H9 (cell line): ENCODE measurements at regions not wholly inside any gene's neighbourhood (a gene's known extent, or its start where the extent isn't known, plus 50 kb on each side); places are given as distances from the start of the nearest gene placed in this dataset. TPM values are rescaled to one million over a fixed set of nuclear protein-coding genes. Genes with fewer than 3 reads are reported as not detected.

Experiments
- DNase-seq: peaks from one replicate; pipeline ENCODE4 v3.0.0-alpha.2; 2017
- H2AFZ ChIP-seq: one replicate; pipeline ENCODE4 v1.6.1; 2013; ENCODE audit warnings: mild to moderate bottlenecking, low read length, control low read depth, moderate library complexity
- H2AK5ac ChIP-seq: 2 replicates; pipeline ENCODE4 v1.6.1; 2013; ENCODE audit warnings: low read length, control low read depth, mixed read lengths; ENCODE audit not compliant: insufficient read length
- H2BK120ac ChIP-seq: one replicate; pipeline ENCODE4 v1.6.1; 2013; ENCODE audit warnings: low read depth, mild to moderate bottlenecking, low read length, control low read depth, inconsistent platforms; ENCODE audit not compliant: poor library complexity, severe bottlenecking
- H2BK12ac ChIP-seq: 2 replicates; pipeline ENCODE4 v1.6.1; 2013; ENCODE audit warnings: low read length, control low read depth, mixed read lengths, low read depth; ENCODE audit not compliant: insufficient read length
- H2BK15ac ChIP-seq: 2 replicates; pipeline ENCODE4 v1.6.1; 2013; ENCODE audit warnings: low read depth, low read length, control low read depth
- H2BK20ac ChIP-seq: one replicate; pipeline ENCODE4 v1.6.1; 2013; ENCODE audit warnings: low read depth, mild to moderate bottlenecking, low read length, control low read depth, inconsistent platforms; ENCODE audit not compliant: poor library complexity, severe bottlenecking
- H2BK5ac ChIP-seq: 2 replicates; pipeline ENCODE4 v1.6.1; 2013; ENCODE audit warnings: low read length, control low read depth, mixed read lengths; ENCODE audit not compliant: insufficient read length
- H3K14ac ChIP-seq: 2 replicates; pipeline ENCODE4 v1.6.1; 2013; ENCODE audit warnings: low read length, control low read depth; ENCODE audit not compliant: insufficient read depth
- H3K18ac ChIP-seq: 2 replicates; pipeline ENCODE4 v1.6.1; 2013; ENCODE audit warnings: low read depth, mild to moderate bottlenecking, mixed read lengths, low read length, control low read depth; ENCODE audit not compliant: insufficient read length
- H3K23ac ChIP-seq: 2 replicates; pipeline ENCODE4 v1.6.1; 2013; ENCODE audit warnings: low read length, control low read depth, mixed read lengths, low read depth; ENCODE audit not compliant: insufficient read length
- H3K23me2 ChIP-seq: 2 replicates; pipeline ENCODE4 v1.6.1; 2013; ENCODE audit warnings: low read depth, mild to moderate bottlenecking, mixed read lengths, low read length, control low read depth; ENCODE audit not compliant: insufficient read length, poor library complexity, severe bottlenecking
- H3K27ac ChIP-seq: 2 replicates; pipeline ENCODE4 v1.5.1; 2013; ENCODE audit warnings: low read length, control low read depth, mixed read lengths, low read depth; ENCODE audit not compliant: insufficient read length
- H3K27me3 ChIP-seq: 2 replicates; pipeline ENCODE4 v1.6.1; 2013; ENCODE audit warnings: low read length, control low read depth, inconsistent platforms; ENCODE audit not compliant: insufficient read depth
- H3K4ac ChIP-seq: 2 replicates; pipeline ENCODE4 v1.6.1; 2013; ENCODE audit warnings: low read depth, mild to moderate bottlenecking, control low read depth, inconsistent platforms, low read length, moderate library complexity
- H3K4me1 ChIP-seq: 2 replicates; pipeline ENCODE4 v1.6.1; 2013; ENCODE audit warnings: low read length, control low read depth, inconsistent platforms; ENCODE audit not compliant: insufficient read depth
- H3K4me2 ChIP-seq: 2 replicates; pipeline ENCODE4 v1.6.1; 2013; ENCODE audit warnings: low read length, control low read depth, mixed read lengths; ENCODE audit not compliant: insufficient read length, insufficient read depth
- H3K56ac ChIP-seq: 2 replicates; pipeline ENCODE4 v1.6.1; 2013; ENCODE audit warnings: low read depth, mild to moderate bottlenecking, mixed read lengths, low read length, control low read depth; ENCODE audit not compliant: insufficient read length
- H3K79me1 ChIP-seq: 2 replicates; pipeline ENCODE4 v1.6.1; 2013; ENCODE audit warnings: low read depth, mild to moderate bottlenecking, moderate library complexity, low read length, control low read depth, inconsistent platforms; ENCODE audit not compliant: insufficient read depth, poor library complexity, severe bottlenecking
- H3K79me2 ChIP-seq: 2 replicates; pipeline ENCODE4 v1.6.1; 2013; ENCODE audit warnings: low read length, control low read depth, inconsistent platforms; ENCODE audit not compliant: insufficient read depth
- H3K9ac ChIP-seq: 2 replicates; pipeline ENCODE4 v1.6.1; 2013; ENCODE audit warnings: low read length, control low read depth, mixed read lengths; ENCODE audit not compliant: insufficient read length; ENCODE audit errors: extremely low read depth
- H3K9me3 ChIP-seq: one replicate; pipeline ENCODE4 v1.6.1; 2013; ENCODE audit warnings: low read depth, low read length, inconsistent platforms; ENCODE audit not compliant: control insufficient read depth
- H3T11ph ChIP-seq: one replicate; pipeline ENCODE4 v1.6.1; 2013; ENCODE audit warnings: mild to moderate bottlenecking, low read length, control low read depth, inconsistent platforms
- H4K20me1 ChIP-seq: one replicate; pipeline ENCODE4 v1.6.1; 2013; ENCODE audit not compliant: control insufficient read depth, insufficient read length, insufficient read depth
- H4K5ac ChIP-seq: 2 replicates; pipeline ENCODE4 v1.6.1; 2013; ENCODE audit warnings: low read depth, mild to moderate bottlenecking, mixed read lengths, low read length, control low read depth; ENCODE audit not compliant: insufficient read length
- H4K8ac ChIP-seq: replicated peaks from 2 replicates; pipeline ENCODE4 v1.6.1; 2013; ENCODE audit warnings: low read length, control low read depth, mixed read lengths, low read depth; ENCODE audit not compliant: insufficient read length
- H4K91ac ChIP-seq: 2 replicates; pipeline ENCODE4 v1.6.1; 2013; ENCODE audit warnings: low read depth, mild to moderate bottlenecking, moderate library complexity, mixed read lengths, low read length, control low read depth; ENCODE audit not compliant: insufficient read length
- H3K27ac Mint-ChIP-seq, 3 experiments: 2 replicates in 2 of 3; 3 replicates in 1 of 3; pipeline ENCODE4 v1.8.0; 2020 to 2021; ENCODE audit warnings: mixed read lengths in 3 of 3, mild to moderate bottlenecking in 1 of 3, moderate library complexity in 1 of 3
- H3K27me3 Mint-ChIP-seq: 2 replicates; pipeline ENCODE4 v1.8.0; 2021; ENCODE audit warnings: low read depth, mild to moderate bottlenecking, moderate library complexity, mixed read lengths
- H3K36me3 Mint-ChIP-seq, 3 experiments: 2 replicates in 2 of 3; 3 replicates in 1 of 3; pipeline ENCODE4 v1.8.0; 2020 to 2021; ENCODE audit warnings: low read depth in 3 of 3, mixed read lengths in 3 of 3; ENCODE audit not compliant: insufficient read depth in 1 of 3
- H3K4me1 Mint-ChIP-seq, 2 experiments: 2 replicates each; pipeline ENCODE4 v1.8.0; 2020; ENCODE audit warnings: mixed read lengths in 2 of 2
- H3K4me3 Mint-ChIP-seq, 2 experiments: 2 replicates in 1 of 2; 3 replicates in 1 of 2; pipeline ENCODE4 v1.8.0; 2020 to 2021; ENCODE audit warnings: mild to moderate bottlenecking in 2 of 2, mixed read lengths in 2 of 2, moderate library complexity in 1 of 2
- H3K9me3 Mint-ChIP-seq, 2 experiments: 2 replicates in 1 of 2; 3 replicates in 1 of 2; pipeline ENCODE4 v1.8.0; 2020; ENCODE audit warnings: mild to moderate bottlenecking in 2 of 2, mixed read lengths in 2 of 2, moderate library complexity in 1 of 2
- WGBS: extraction: QIAGEN DNeasy Blood & Tissue Kit; methylation state at CpG from one replicate; pipeline ENCODE4 v1.1.7; 2013; ENCODE audit warnings: missing lambda C conversion rate, low lambda C conversion rate, mixed read lengths; ENCODE audit not compliant: insufficient read length; ENCODE audit errors: extremely low coverage; 5-methylcytosine and 5-hydroxymethylcytosine counted together
- microRNA-seq: library from miRNA; unstranded; fragments of <30 nt; microRNA quantifications from one replicate; pipeline ENCODE4, GENCODE V29; 2020; ENCODE audit warnings: borderline microRNAs expressed
- TF ChIP-seq, protein P1 (sequence below): fragments of 200-600 bp; sonication (generic); conservative IDR thresholded peaks from 3 replicates; pipeline ENCODE4 v1.8.0; 2021; ENCODE audit warnings: antibody characterized with exemption, mild to moderate bottlenecking

DNA sequence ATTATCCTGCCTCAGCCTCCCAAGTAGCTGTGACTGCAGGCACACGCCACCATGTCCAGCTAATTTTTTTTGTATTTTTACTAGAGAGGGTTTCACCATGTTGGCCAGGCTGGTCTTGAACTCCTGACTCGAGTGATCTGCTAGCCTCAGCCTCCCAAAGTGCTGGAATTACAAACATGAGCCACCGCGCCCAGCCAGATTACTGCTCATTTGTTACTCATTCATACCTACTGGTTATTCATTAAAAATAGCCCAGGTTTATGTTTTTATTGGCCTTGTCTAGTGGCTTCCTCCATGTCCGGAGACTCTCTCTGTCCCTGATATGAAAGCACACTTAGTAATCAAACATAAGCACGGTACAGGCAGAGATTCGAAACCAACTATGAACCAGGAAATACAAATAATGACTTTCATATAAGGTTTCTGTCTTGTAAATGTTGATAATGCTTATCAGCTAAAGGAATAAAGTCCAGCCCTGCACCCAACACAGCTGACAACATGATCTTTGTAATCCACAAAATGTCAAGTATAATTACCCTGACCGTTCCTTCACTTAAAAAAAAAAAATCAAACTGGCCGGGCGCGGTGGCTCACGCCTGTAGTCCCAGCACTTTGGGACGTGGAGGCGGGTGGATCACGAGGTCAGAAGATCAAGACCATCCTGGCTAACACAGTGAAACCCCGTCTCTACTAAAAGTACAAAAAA is 50.4 kb upstream of the CXADR start:
- Histone ChIP-seq H2AK5ac (no peak overlapping the region), H3K23ac (no peak overlapping the region), H3K4ac (no peak overlapping the region), H2BK12ac (no peak overlapping the region), H4K20me1 (no peaks in the 10 kb centered on the region), H2BK15ac (no peak overlapping the region), H3K23me2 (no peaks in the 10 kb centered on the region), H2BK5ac (no peak overlapping the region), H2AFZ (no peak overlapping the region), H3K9me3 (no peaks in the 10 kb centered on the region), H4K8ac (no peak overlapping the region), H2BK120ac (no peak overlapping the region), H3K4me2 (no peak overlapping the region), H3K27me3 (no peaks in the 10 kb centered on the region), H3K9ac (no peak overlapping the region), H2BK20ac (no peak overlapping the region), H3K18ac (no peak overlapping the region), H4K5ac (no peak overlapping the region), H3K56ac (no peak overlapping the region), H3K4me1 (no peaks in the 10 kb centered on the region), H3K14ac (no peak overlapping the region), H3K79me1 (no peaks in the 10 kb centered on the region), H4K91ac (no peak overlapping the region), H3K27ac (no peak overlapping the region), H3K79me2 (no peaks in the 10 kb centered on the region), H3T11ph (no peak overlapping the region)
- peaks cover 10 to 12% of the 10 kb centered on the region in 2 experiments for H3K4me1 Mint-ChIP-seq
- no peaks in the 10 kb centered on the region for H3K27me3 Mint-ChIP-seq
- TF ChIP-seq, protein P1, sequence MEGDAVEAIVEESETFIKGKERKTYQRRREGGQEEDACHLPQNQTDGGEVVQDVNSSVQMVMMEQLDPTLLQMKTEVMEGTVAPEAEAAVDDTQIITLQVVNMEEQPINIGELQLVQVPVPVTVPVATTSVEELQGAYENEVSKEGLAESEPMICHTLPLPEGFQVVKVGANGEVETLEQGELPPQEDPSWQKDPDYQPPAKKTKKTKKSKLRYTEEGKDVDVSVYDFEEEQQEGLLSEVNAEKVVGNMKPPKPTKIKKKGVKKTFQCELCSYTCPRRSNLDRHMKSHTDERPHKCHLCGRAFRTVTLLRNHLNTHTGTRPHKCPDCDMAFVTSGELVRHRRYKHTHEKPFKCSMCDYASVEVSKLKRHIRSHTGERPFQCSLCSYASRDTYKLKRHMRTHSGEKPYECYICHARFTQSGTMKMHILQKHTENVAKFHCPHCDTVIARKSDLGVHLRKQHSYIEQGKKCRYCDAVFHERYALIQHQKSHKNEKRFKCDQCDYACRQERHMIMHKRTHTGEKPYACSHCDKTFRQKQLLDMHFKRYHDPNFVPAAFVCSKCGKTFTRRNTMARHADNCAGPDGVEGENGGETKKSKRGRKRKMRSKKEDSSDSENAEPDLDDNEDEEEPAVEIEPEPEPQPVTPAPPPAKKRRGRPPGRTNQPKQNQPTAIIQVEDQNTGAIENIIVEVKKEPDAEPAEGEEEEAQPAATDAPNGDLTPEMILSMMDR: no peak
- H3K36me3 Mint-ChIP-seq: no peaks in the 10 kb centered on the region
- no CpG with 5 or more reads among the region's 16 CpGs for WGBS
- no peak for DNase-seq
- no peak overlapping the region for H3K27ac Mint-ChIP-seq
- H3K4me3 Mint-ChIP-seq: no peak overlapping the region
- no peaks in the 10 kb centered on the region; a peak in 1 of 5 replicates for H3K9me3 Mint-ChIP-seq

Small RNA genes lying in the stretch of these regions (microRNA-seq; reads per million reads assigned to microRNA genes)
- gene MIR125B2: not detected
- 85.2 reads per million, percentile 70 among the genes with 10 or more reads in this experiment for gene MIR99A
- 1.2 reads per million, percentile 3 among the genes with 10 or more reads in this experiment for gene MIRLET7C
